Activated CD8-positive, alpha-beta T cell treated with anti-CD3 and anti-CD28 coated beads for 36 hours (primary cell): ENCODE measurements at regions not wholly inside any gene's neighbourhood (a gene's known extent, or its start where the extent isn't known, plus 50 kb on each side); places are given as distances from the start of the nearest gene placed in this dataset.

Experiments used
- ATAC-seq: fragments of 200-7000 bp; cut with Tn5 transposase; one replicate; pipeline ENCODE4 v1.10.0; 2021; ENCODE audit warnings: mild to moderate bottlenecking, moderate library complexity
- CTCF ChIA-PET: fragments of 350-600 bp; sonication (Branson Sonifier 250); formaldehyde crosslinking; loops from one replicate; lab custom pipeline; 2021; ENCODE audit warnings: antibody characterized with exemption; lab: Charles Lee
- POLR2A ChIA-PET: fragments of 350-600 bp; sonication (Branson Sonifier 250); formaldehyde crosslinking; loops from one replicate; lab custom pipeline; 2021; ENCODE audit warnings: antibody characterized with exemption; lab: Charles Lee
- DNase-seq: peaks from one replicate; pipeline ENCODE4 v3.0.0-alpha.2; 2020
- H3K27ac Mint-ChIP-seq: one replicate; pipeline ENCODE4 v1.8.0; 2021; ENCODE audit warnings: mild to moderate bottlenecking, mixed read lengths
- H3K27me3 Mint-ChIP-seq: one replicate; pipeline ENCODE4 v1.8.0; 2021; ENCODE audit warnings: mixed read lengths
- H3K36me3 Mint-ChIP-seq: one replicate; pipeline ENCODE4 v1.8.0; 2021; ENCODE audit warnings: low read depth, mixed read lengths
- H3K4me1 Mint-ChIP-seq: one replicate; pipeline ENCODE4 v1.8.0; 2021; ENCODE audit warnings: low read depth, mixed read lengths
- H3K4me3 Mint-ChIP-seq: one replicate; pipeline ENCODE4 v1.8.0; 2021; ENCODE audit warnings: mild to moderate bottlenecking, moderate library complexity, mixed read lengths
- H3K9me3 Mint-ChIP-seq: one replicate; pipeline ENCODE4 v1.8.0; 2021; ENCODE audit warnings: mixed read lengths
- intact Hi-C: fragments of 100-400 bp; cut with micrococcal nuclease; formaldehyde crosslinking; loops from one replicate; pipeline ENCODE4 v1.10.0; 2022
- TF ChIP-seq, protein P1 (sequence below): fragments of 200-600 bp; IDR thresholded peaks from one replicate; pipeline ENCODE4 v1.8.0; 2022; ENCODE audit warnings: antibody characterized with exemption, mild to moderate bottlenecking

DNA sequence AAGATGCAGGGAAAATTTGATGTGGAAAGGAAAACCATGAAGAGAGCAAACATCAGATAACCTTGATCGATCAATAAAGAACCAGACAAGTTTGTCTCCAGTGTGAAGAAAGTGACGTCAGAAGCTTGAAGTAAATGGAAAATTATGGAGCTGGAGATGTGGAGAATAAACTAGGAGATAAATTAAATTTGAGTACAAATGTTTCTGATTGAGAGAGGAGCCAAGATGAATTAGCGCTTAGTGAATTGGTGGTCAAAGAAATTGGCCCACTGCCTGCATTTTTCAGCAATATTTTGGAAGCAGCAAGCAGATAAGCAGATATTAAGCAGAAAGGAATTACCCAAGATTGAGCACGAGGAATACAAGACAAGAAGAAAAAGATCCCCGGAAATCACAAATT, 567.3 kb upstream of the ZNF385D start:
- peaks cover 2% of the 10 kb centered on the region for H3K9me3 Mint-ChIP-seq
- no peak overlapping the region for H3K27ac Mint-ChIP-seq
- H3K27me3 Mint-ChIP-seq = no peaks in the 10 kb centered on the region
- POLR2A ChIA-PET = no interaction called here
- H3K36me3 Mint-ChIP-seq = no peaks in the 10 kb centered on the region
- H3K4me1 Mint-ChIP-seq = no peaks in the 10 kb centered on the region
- no peak for DNase-seq
- intact Hi-C loops = no loop called here
- no peak overlapping the region for H3K4me3 Mint-ChIP-seq
- TF ChIP-seq, protein P1, sequence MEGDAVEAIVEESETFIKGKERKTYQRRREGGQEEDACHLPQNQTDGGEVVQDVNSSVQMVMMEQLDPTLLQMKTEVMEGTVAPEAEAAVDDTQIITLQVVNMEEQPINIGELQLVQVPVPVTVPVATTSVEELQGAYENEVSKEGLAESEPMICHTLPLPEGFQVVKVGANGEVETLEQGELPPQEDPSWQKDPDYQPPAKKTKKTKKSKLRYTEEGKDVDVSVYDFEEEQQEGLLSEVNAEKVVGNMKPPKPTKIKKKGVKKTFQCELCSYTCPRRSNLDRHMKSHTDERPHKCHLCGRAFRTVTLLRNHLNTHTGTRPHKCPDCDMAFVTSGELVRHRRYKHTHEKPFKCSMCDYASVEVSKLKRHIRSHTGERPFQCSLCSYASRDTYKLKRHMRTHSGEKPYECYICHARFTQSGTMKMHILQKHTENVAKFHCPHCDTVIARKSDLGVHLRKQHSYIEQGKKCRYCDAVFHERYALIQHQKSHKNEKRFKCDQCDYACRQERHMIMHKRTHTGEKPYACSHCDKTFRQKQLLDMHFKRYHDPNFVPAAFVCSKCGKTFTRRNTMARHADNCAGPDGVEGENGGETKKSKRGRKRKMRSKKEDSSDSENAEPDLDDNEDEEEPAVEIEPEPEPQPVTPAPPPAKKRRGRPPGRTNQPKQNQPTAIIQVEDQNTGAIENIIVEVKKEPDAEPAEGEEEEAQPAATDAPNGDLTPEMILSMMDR = no peak
- CTCF ChIA-PET = no interaction called here
- ATAC-seq = no peak

DNA sequence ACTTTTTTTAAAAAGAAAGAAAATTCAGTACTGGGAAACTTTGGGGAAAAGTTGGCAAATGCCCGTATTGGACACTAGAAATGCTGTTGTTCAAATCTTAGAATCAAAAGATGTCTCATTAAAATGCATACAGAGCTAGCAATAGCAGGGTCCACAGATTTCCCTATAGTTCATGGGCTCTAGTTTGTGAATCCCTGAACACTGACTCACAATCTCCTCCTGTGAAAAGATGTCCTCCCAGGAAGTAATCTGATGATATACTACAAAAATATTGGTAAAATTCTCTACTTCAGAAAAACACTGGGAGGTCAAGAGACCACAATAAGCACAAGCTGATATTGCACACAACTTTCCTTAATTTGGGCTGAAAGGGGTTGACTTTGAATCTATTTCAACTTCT, 568.4 kb upstream of the ZNF385D start:
- Mint-ChIP-seq H3K9me3 (no peaks in the 10 kb centered on the region), H3K36me3 (no peaks in the 10 kb centered on the region), H3K4me1 (no peaks in the 10 kb centered on the region), H3K27ac (no peak overlapping the region), H3K27me3 (no peaks in the 10 kb centered on the region), H3K4me3 (no peak overlapping the region)
- CTCF ChIA-PET = no interaction called here
- no peak for DNase-seq
- ATAC-seq = no peak
- POLR2A ChIA-PET = no interaction called here
- TF ChIP-seq, protein P1 = no peak
- intact Hi-C loops = no loop called here

DNA sequence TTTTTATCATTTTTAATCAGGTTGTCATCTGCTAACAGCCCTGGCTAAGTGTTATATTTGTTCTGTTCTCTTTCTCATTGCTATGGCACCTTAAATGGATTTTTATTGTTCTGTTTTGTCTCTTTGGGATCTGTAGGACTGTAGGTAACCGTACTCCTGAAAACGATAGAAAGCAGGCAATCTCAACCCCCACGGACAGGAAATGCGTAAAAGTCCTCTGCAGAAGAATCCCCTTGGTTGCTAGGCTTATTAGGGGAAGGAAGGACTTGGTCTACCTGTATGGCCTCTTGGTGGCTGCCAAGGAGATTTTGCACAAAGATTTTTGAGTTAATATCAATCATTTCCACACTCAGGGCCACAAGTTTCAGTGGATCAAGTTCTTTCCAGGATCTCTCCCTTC, 571.9 kb upstream of the ZNF385D start:
- POLR2A ChIA-PET = no interaction called here
- no peak for ATAC-seq
- no peak overlapping the region for H3K27ac Mint-ChIP-seq

DNA sequence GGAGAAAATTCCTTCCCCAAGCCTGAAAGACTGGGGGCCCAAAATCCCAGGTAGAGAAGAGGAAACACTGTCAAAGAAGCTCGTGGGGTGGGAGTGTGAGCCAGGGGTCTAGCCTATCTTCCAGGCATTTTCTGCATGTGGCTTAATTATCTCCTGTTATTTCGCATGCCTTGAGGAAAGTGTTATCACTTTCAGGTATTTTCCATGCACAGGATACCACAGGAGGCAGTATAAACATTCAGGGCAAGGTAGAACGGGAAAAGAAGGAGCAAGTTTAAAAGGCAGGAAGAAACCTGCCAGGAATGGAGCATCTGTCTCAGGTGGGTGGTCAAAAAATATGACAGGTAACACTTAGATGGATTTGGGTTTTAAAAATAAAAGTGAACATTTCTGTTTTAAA, 575.3 kb upstream of the ZNF385D start:
- intact Hi-C loops = no loop called here
- Mint-ChIP-seq H3K4me1 (no peaks in the 10 kb centered on the region), H3K36me3 (no peaks in the 10 kb centered on the region), H3K4me3 (no peak overlapping the region), H3K27me3 (no peaks in the 10 kb centered on the region), H3K27ac (no peak overlapping the region), H3K9me3 (no peaks in the 10 kb centered on the region)
- TF ChIP-seq, protein P1 = no peak
- no peak for ATAC-seq
- CTCF ChIA-PET = no interaction called here
- DNase-seq = no peak
- POLR2A ChIA-PET = no interaction called here

More for the DNA sequence above, 571.9 kb upstream of the ZNF385D start:
- no peaks in the 10 kb centered on the region for H3K9me3 Mint-ChIP-seq
- H3K4me3 Mint-ChIP-seq = no peak overlapping the region
- H3K36me3 Mint-ChIP-seq = no peaks in the 10 kb centered on the region
- CTCF ChIA-PET = no interaction called here
- no peaks in the 10 kb centered on the region for H3K27me3 Mint-ChIP-seq
- DNase-seq = no peak
- TF ChIP-seq, protein P1 = no peak
- intact Hi-C loops = no loop called here
- H3K4me1 Mint-ChIP-seq = no peaks in the 10 kb centered on the region

DNA sequence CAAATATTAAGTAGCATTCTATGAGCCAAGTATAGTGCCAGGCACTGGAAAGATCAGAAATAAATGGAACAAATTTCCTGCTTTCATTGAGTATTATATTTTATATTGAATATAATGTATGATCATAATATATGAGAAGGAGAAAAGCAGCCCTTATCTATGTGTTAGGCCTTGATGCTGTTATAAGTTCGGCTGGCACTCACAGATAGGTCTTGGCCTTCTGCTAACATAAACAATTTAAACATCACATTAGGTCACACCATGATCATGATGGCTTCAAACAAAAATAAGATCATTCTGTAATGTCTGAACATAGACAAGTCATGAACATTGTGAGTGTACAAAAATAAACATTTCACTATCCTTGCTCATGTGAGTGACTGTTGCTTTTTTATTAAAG, 584.0 kb upstream of the ZNF385D start:
- Mint-ChIP-seq H3K4me1 (no peaks in the 10 kb centered on the region), H3K4me3 (no peak overlapping the region), H3K27ac (no peak overlapping the region), H3K36me3 (no peaks in the 10 kb centered on the region), H3K9me3 (no peaks in the 10 kb centered on the region), H3K27me3 (no peaks in the 10 kb centered on the region)
- TF ChIP-seq, protein P1 = no peak
- intact Hi-C loops = no loop called here
- POLR2A ChIA-PET = no interaction called here
- ATAC-seq = no peak
- DNase-seq = no peak
- CTCF ChIA-PET = no interaction called here
